GM21723 (cell line): ENCODE measurements at regions not wholly inside any gene's neighbourhood (a gene's known extent, or its start where the extent isn't known, plus 50 kb on each side); places are given as distances from the start of the nearest gene placed in this dataset.

ENCODE experiments used
- ATAC-seq: cut with Tn5 transposase; IDR thresholded peaks from one replicate; pipeline ENCODE4 v1.9.1; 2021; ENCODE audit warnings: mild to moderate bottlenecking, moderate library complexity; ENCODE audit not compliant: unreplicated experiment

DNA sequence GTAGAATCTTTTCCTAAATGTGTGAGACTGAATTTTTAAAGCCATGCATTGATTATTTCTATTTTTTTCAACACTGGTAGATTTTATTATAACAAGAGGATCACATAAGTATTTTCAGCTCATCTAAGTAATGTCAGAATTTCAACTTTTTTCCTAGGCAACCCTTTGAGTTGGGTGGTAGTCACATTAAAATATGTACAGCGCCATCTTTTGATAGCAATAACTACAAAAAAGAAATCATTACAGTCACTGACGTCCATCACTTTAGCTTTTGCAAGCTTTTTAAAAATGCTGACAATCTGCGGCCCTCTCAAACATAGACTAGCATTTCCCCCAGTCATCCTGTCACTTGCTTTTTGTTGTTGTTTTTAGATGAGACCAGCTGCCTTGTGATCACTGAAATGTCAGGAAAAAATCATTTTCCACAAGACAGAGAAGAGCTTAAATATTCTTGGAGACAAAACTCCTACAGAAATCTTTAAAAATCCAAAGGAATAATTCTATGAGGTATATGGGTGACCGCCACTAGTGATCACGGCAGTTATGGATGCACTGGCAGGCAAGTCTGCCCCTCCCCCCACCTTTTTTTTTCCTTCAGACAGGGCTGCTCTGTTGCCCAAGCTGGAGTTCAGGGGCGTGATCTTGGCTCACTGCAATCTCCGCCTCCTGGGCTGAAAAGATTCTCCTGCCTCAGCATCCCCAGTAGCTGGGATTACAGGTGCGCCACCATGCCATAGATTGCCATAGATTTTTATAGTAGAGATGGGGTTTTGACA is 384.0 kb upstream of the KCNMB2 start:
- no peak for ATAC-seq

DNA sequence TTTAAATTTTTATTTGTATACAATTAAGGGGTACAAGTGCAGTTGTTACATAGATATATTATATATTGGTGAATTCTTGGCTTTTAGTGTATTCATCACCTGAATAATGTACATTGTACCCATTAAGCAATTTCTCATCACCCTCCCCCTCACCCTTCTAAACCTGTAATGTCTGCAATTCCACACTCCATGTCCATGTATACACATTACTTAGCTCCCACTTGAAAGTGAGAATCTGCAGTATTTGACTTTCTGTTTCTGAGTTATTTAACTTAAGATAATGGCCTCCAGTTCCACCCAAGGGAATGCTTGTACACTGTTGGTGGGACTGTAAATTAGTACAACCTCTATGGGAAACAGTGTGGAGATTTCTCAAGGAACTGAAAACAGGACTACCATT is 383.2 kb upstream of the KCNMB2 start:
- ATAC-seq = no peak

DNA sequence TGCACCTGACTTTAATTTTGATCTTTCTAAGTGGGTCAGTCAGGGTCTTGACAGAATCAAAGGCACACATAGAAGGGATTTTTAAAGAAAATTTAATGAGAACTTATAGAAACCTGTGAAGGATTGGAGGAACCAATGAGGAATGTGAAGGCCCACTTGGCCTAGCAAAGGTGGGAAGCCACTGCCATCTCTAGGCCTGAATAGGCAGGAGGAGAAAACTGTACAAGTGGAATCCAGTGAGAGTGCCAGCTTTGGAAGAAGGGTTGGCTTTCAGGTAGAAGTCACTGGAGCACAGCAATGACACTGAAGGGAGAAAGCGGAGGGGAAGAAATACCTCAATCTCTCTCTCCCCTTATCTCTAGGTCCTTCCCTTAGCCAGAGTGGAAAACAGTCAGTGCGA is 380.7 kb upstream of the KCNMB2 start:
- no peak for ATAC-seq

DNA sequence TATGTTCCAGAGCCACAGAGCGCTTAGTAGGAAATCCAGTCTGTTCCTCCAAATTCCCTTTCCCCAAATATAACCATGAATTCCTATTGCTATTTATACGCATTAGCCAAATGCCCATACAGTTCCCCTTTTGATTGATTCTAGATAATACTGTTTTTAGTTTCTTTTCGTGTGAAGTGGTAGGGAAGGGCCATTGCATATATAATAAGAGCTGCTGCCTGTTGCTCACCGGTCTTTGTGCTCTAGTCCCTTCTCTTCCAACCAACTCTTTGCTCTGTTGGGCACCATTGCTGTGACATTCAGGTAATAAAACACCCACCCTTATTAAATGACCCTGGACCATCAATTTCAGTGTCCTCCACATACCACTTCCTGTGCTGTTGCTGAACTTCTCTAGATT is 379.9 kb upstream of the KCNMB2 start:
- no peak for ATAC-seq

DNA sequence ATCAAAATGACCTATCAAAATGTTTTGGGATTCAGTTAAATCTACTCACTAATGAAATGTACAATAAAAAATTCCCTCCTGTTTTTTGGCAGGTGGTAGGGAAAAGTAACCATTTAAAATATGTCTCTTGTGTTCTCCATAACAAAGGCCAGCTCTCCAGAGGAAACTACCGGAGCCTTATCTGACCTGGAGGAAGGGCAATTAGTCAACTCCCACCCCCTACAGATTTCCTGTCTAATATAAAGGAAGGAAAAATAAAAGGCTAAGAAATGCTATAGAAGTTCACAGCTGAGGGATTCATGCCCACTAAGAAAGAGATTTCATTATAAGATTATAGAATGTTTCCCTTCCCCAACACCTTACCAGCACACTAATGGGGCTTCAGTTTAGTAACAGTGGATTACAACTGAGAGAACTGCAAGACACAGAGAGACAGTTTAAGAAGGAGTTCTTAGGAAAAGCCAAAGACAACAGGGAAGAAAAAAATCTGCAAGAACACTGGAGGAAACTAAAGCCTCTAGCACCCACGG is 376.5 kb upstream of the KCNMB2 start:
- ATAC-seq = no peak

DNA sequence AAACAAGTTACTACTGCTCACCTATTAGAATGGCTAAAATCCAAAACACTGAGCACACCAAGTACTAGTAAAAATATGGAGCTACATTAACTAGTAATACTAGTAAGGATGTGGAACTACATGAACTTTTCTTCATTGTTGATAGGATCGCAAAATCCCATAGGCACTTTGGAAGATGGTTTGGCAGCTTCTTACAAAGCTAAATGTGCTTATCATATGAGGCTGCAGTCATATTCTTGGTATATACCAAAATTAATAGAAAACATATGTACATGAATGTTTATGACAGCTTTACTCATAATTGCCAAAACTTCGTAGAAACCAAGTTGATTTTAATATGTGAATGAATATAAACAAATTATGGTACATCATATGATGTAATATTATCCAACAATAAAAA is 366.8 kb upstream of the KCNMB2 start:
- no peak for ATAC-seq

DNA sequence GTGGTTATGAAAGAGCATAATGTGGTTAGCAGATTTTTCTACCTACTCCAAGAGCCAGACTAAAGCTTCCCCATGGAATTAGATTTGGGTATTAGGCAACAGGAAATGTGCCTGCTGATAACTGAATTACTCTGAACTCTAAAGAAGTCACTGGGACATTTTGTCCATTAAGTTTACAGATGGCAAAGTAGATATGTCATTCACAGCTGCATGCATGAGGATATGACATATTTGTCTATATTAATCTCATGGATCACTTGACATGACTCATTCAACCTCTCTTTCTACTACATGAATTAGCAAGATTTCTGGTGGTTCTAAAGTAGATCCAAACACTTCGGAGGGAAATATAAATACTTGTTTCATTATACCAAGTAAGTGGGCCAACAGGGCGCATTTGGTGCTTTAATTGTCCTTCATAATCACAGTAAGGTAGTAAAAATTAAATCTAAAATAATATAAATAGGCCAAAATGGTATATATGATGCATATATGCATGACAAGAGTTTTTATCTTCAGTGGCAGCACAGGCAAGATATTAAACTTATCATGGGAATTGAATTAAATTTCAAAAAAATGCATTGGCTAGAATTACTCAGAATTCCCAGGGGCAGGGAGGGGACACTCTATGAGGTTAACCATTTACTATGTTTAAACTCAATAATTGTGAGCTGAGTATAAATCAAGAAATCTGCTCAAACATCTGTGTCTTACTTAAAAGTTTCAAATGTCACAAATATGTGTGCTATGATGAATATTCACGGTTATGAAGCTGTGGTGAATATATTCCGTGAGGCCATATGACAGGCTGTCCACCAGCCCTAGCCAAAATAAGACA is 365.3 kb upstream of the KCNMB2 start:
- ATAC-seq = no peak

DNA sequence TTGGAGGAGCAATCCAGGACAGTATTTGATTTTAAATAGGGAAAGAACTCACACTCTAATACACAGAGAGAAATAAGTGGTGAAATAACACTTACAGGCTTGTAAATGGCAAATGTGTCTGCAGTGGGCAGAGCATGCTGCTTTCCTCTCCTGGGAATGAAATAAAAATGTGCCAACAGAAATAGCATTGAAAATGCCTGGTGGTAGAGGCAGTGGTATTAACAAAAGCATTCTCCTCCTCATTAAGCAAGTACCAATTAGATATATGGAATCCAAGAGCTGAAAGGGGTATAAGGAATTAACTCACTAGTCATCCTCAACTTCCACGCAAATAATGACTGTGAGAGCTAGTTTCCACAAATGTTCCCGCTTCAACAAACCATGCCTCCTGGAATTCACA is 364.1 kb upstream of the KCNMB2 start:
- ATAC-seq = no peak

DNA sequence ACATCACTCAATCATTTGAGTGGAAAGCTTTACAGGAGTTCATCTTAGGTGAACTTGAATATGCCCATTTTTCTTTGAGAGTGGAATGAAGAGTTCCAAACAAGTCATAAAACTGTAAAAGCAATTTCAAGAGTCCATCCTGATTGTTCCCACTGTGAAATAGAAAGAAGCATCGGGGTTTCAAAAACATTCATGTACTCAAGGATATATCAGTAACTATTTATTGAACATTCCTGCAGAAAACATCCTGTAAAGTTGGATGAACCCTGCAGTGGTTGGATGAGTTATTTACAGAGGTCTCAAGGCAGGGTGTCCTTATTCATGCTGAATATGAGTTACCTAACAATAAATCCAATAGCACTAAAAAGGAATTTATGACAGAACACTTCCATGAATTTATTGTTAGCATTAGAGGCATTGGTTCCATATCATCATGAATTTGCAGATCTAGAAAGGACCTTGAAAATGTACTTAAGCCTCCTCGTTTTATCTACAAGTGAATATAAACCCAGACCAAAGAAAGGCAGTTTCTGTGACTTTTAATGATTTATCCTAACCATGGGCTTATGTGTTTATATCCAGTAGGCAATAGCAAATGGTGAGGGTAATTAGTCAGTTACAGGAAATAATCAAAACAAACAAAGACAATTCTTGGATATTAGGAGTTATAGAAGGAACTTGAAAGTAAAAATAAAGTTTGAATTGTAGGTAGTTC is 361.9 kb upstream of the KCNMB2 start:
- no peak for ATAC-seq

DNA sequence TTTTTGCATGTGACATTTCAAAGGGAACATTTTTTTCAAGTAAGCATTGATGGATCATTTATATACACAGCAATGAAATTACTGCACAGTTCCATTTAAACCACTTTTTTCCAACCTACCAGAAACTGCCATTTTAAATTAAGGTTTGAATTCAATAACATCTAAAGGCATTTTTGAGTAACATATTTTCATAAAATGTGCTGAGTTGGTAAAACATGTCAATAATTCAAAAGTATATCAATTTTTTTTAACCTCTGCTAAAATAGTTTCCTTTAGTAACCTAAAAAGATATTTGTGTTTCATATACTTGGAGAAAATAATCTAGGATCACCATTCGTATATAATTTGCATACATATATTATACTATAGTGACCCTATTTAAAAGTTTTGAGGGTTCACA is 355.1 kb upstream of the KCNMB2 start:
- no peak for ATAC-seq

DNA sequence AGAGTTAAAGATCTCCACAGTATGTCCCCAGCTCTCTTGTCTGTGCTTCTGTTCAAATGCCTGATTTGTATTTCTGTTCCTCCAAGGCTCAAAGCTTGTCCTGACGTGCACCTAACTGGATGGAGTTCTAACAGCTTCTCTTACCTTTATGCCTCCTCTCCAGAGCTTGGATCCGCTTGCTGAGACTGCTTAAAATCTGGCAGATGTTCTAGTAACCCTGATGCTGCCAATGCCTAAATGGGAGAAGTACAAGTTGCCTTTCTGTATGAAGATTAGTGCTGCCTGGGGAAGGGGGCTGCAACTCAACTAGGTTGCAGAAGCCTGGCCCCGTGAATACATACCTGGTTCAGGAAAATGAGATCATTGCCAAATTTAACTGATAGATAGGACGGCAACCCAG is 354.5 kb upstream of the KCNMB2 start:
- no peak for ATAC-seq

DNA sequence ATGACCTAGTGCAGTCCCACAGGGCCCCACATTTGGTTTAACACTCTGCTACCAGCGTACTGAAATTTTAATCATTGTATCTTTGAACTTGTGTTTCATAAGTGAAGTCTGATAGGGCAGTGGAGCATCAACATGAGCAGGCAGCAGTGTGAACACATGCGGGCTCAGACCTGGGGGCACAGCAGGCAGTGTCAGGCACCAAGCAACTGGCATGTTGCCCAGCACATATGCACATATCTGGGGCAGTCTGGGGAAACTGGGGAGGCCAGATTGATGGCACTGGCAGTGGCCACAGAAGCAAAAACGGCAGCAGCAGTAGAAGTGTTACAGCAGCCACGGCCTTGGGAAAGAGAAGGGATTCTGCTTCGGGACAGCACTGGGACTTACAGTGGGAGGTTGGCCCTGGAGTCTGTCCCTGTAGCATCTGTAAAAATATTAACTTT is 353.9 kb upstream of the KCNMB2 start:
- no peak for ATAC-seq

DNA sequence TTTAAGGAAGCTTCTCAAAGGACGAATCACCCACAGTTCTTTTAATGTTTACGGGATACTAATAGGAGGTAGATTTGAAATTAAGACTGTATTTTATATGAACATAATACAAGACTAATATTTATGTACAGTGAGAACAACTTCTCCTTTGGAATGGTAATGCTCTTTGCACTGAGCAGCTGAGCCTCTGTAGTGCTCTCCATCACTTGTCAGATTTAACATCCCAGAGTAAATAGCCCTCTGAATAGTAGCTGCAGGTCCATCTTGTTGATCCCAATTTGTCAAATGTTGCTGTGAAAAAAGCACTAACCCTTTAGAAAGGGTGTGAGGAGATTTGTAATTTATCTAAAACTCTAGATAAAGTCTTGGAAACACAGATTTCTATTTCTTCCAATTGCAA is 351.4 kb upstream of the KCNMB2 start:
- ATAC-seq = no peak

DNA sequence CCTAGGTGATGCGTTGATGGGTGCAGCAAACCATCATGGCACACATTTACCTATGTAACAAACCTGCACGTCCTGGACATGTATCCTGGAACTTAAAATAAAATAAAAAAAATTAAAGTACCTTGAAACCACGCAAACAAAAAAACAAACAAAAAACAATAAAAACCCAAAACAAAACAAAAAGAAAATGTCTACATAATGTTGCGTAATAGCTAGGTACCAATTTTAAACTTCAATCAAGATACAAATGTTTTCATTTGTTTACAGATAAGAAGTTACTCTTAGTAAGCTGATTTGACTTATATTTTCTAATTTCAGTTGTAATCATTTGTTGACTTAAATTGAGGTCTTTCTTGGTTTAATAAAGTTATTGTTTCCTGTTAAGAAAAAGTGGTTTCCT is 349.6 kb upstream of the KCNMB2 start:
- ATAC-seq = no peak

DNA sequence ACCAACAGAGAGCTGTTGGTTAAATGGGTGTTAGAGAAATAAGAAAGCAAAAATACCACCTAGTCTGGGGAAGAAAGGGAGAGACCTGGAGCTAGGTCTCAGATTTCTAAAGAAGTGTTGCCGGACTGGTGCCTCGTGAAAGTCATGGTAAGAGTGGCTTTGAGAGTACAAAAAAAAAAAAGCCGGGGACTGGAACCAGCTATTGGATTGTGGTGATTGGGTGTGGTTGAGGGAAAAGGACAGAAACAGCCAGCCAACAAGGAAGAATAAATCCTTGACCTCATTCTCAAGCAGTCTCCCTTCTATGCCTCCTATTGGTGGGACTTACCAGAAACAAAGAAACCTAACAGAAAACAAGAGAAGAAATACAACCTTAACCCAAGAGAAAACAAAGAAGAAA is 346.4 kb upstream of the KCNMB2 start:
- ATAC-seq = no peak

DNA sequence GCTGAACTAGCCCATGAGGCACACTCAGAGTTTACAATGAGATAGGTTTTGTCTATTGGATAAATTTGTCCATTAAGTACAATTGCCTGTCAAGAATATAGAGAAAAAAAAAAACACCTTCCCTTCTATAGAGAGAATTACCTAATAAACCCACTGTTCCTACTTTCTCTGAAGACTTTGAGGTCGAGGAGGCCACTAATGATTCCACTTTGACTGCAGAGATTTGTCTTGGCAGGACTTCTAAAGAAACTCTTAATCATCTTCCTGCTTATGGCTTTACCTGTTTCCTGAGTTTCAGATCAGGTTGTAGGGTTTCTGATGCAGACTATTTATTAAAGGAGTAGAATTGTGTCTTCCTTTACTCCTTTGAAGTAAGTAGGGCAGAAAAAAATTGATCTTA is 342.4 kb upstream of the KCNMB2 start:
- ATAC-seq = no peak

DNA sequence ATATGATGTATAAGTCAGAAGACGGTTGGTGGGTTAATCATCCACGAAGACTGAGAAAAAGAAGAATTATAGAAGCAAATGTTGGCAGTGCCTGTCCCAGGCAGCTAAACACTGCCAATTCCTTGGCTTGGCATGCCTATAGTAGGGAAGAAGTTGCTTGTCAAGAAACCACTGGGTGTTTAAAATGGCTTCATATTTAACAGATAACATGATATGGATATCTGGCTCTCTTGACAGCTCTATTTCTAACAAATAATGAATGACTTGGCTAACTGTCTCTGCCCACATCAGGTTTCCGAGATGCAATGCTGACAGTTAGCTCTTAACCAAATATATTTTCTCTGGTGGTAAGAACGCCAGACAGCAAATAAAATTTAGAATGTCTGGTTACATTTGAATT is 341.7 kb upstream of the KCNMB2 start:
- no peak for ATAC-seq

DNA sequence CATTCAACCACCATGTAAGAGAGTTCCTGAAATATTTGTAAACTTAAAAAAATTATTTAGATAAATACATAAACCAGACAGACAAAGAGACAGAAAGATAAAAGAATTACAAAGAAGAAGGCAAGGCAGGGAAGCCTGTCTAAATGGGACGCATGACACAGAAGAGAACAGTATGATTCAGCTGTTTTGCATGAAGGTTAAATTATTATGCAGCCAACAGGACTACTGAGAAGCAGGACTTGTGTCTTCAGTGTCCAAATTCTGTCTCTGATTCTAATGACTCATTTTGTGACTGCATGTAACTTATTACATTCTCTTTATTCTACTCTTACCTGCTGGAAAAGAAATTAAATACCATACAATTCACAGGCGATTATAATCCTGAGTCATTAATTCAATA is 340.4 kb upstream of the KCNMB2 start:
- ATAC-seq = no peak

DNA sequence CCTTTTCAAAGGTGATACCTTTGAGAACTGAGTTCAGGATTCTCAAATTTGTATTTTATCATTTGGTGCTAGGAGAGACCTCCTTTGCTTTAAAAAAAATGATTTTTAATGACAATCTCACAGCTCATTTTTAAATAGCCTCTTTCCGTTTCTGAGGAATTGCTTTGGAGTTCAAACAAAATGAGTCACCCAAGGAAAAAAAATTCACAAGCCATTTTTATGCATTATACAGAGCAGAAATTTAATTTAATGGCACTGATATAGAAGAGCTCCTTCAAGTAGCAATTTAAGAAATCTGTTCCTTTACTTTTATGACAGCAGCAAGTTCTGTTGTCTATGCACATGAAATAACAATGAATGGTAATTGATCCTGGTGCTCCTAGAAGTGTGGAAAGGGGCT is 337.9 kb upstream of the KCNMB2 start:
- no peak for ATAC-seq

DNA sequence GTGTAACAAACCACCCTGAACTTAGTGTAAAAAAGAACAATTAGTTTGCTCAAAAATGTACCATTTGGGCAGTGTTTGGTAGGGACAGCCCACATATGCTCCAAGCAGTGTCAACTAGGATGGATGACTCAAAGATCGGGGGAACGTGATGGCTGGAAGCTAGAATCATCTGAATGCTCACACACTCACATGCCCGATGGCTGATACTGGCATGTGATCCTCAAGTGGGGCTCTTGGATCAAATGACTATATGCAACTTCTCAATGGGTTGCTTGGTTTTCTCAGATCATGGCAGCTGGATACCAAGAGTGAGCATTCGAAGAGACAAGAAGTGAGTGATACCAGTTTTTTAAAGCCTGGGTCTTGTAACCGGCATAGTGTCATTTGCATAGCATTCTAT is 335.9 kb upstream of the KCNMB2 start:
- ATAC-seq = no peak

DNA sequence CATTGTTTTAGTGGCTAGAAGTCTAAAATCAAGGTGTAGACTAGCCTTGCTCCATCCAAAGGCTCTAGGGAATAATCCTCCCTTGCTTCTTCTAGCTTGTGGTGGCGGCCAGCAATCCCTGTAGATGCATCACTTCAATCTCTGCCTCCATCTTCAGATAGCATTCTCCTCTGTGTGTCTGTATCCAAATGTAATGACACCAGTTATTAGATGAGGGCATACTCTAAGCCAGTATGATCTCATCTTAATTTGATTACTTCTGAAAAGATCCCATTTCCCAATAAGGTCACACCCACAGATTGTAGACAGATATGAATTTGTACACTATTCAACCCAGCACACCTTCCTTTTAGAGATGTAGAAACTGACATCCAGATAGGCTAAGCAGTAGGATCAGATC is 334.5 kb upstream of the KCNMB2 start:
- ATAC-seq = no peak

DNA sequence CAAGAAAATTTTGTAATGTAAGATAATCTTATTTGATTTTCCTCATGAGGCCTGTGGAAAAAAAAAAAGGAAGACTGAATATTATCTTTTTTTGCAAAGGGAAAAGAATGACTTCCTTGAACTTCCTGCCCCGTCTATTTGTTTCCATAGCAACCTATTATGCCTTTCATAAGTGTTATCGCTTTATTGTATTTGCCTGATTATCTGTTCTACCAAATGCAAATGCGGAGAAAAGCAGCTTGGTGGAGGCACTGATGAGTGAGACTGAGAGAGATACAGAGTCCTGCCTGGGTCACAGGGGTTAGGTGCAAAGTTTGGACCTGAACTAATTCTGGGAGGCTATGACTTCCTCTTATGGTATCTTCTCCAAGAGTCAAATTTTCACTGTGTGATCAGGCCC is 334.0 kb upstream of the KCNMB2 start:
- ATAC-seq = no peak
